GM19239 (cell line): ENCODE measurements at regions not wholly inside any gene's neighbourhood (a gene's known extent, or its start where the extent isn't known, plus 50 kb on each side); places are given as distances from the start of the nearest gene placed in this dataset.
"Not testable (repeated sequence)": the region's sequence is repeated elsewhere in the genome, so short reads cannot be mapped to it uniquely, and the experiment has no call there.

Experiments
- DNase-seq: peaks from one replicate; pipeline ENCODE4 v3.0.0; 2011; ENCODE audit warnings: low spot score; ENCODE audit not compliant: insufficient read length
- FAIRE-seq: peaks from 2 replicates; lab custom pipeline; 2011; peaks lifted over from hg19 to GRCh38; lab: Jason Lieb, UNC

DNA sequence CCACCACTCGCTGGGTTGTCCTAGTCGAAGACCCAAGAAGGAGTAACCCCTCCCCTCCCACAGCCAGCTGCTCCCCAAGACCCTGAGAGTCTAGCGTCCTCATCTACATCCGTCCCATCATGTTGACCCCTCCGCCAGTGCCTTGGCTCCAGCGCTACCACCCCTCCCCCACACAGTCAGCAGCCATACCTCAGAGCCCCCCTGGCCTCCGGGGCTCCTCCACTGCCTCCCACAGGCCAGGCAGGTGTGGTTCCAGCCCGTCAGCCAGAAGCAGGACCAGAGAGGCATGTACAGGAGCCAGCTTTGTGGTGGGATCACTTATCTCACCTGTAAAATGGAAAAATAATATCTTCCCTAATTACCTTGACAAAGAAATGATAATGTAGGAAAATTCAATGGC lies 51.5 kb upstream of the PHF21B start:
- DNase-seq (no peak), FAIRE-seq (no peak)

DNA sequence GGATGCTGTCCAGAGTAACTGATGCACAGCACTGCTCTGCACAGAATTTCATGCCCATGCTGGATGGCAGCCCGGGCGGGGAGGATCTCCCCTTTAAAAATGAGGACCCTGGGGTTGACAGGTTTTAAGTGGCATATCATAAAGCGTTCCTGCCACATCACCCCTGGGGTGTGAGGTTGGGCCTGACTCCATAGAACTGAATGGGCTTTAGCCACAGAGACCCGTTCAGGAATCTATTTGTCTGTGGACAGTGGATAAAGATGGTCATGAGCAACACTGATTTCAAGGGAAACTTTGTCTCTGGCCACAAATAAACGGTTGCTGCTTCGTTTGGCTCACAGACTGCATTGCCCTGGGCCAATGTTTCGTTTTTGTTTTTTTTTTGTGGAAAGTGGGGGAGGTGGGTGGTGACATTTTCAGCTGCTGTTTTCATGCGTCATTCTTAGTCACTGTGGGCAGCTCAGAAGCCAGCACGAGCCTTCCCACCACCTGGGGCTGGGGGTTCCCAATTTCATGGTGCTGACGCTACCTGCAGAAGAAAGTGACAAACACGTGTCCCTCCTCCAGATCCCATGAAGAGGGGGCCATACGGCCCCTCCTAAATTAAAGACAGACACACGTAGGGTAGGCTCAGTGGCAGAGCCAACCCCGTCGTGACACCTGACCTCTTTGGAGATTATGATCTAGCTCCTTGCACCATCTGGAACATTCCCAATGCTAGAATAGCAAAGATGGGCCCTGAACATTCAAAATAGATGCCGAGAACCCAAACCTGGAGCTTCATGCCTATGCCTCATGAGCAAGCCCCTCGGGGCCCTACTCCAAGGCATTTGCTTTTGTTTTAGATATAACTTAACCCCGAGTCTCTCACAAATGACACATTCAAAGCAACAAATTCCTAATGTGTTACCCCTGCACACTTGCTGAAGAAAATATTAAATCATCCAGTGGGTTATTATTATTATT lies 54.8 kb upstream of the PHF21B start:
- DNase-seq (no peak), FAIRE-seq (no peak)

DNA sequence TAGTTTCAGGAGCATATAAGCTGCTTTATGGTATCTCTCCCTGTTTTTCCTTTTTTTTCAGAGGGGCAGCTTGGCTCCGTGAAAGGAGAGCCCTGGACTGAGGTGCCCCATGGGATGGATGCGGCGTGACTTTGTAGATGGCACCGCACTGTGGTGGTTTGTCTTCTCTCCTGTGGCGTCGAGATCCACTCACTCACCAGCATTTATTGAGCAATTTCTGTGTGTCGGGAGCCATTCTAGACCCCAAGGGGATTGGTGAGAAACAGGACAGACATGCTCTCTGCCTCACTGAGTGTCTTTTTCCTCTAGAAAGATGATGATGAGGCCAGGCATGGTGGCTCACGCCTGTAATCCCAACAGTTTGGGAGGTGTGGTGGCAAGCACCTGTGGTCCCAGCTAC lies 55.9 kb upstream of the PHF21B start:
- no peak for FAIRE-seq

DNA sequence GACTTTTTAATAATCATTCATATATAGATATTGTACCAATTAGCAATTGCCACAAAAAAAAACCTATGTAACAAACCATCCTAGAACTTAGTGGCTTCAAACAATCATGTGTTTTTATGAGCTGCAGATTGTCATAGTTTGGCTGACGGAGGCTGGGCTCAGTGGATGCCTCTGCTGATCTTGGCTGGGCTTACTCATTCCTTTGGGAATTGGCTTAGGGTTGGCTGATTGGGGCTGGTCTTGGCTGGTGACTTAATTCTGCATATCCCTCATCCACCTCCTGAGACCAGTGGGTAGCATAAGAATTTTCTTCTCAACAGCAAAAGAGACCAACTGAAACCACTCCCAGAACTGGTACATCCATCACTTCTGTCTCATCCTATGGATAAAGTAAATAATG lies 57.9 kb upstream of the PHF21B start:
- FAIRE-seq (no peak), DNase-seq (no peak)

More for the DNA sequence above, 55.9 kb upstream of the PHF21B start:
- no peak for DNase-seq

DNA sequence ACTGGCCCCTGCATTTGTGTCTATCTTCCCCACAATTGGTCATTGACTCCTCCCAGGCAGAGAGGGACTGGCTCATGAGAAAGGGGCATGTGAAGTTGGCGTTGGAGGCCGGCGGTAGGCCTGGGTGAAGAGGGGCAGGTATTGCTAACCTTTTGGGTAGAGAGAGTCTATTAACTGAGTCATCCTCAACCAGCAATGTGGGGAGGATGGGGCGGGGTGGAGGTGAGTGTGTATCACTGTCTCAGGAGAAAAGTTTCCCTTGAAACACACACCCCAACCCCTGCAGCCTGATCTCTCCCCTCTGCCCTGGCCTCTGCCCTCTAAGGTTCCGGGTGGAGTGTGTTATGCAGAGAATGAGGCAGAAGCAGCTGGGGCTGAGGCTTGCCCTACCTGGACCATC lies 60.1 kb upstream of the PHF21B start:
- DNase-seq = no peak
- FAIRE-seq = no peak

DNA sequence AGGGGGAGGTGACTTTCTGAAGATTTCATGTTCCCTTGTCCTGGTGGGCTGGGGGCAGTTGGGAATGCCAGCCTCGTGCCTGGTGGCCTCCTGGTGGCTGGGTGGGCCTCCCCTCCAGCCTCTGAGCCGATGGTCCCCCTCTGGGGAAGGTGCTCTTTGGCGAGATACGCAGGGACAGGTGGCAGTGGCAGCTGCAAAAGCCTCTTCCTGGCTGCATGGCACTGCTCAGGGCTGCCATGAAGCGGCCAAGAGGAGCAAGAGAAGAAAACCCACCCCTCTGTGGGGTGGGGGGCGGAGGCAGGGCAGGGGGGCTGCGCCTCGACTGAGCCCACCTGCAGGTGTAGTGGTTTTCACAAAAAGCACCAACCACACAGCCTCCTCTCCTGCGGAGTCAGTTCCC lies 61.8 kb upstream of the PHF21B start:
- FAIRE-seq (no peak), DNase-seq (no peak)

DNA sequence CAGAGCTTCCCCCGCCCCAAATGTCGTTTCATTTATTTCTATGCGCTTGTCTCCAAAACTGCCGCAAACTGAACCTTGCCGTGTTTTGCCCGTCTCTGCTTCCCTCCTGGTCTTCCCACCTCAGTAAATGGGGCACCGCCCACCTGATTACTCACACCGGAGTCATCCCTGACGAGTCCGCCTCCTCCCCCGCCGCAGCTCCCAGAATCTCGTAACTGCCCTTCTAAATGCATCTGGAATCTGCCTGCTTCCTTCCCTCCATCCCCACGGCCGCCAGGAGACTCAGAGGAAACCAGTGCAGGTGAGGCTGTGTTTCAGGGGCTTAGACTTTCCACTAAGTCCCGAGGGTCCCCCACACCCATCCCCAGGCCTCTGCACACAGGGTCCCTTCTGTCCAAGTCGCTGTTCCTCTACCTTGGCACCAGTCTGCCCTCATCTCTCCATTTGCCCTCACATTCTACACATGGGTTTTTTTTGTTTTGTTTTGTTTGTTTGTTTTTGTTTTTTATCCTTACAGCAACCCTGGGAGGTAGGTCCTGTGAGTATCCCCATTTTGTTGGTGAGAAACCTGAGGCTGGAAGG lies 62.6 kb upstream of the PHF21B start:
- FAIRE-seq = no peak
- no peak for DNase-seq

DNA sequence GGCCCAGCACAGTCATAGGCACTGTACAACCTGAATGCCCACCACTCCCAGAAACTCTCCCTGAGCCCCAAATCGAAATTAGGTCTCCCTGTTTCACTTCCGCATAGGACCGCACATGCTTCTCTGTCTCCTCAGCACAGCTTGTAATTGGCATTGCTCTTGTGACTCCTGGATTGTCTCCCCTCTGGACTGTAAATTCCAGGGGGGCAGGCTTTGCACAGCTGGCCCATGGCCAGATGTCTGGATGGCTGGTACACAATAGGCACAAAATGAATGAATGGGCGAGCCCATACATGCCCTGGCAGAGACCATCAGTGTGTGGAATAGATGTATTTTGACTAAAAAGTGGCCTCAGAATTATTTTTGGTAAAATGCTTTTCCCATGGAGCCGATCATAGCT lies 63.3 kb upstream of the PHF21B start:
- FAIRE-seq (no peak), DNase-seq (no peak)

DNA sequence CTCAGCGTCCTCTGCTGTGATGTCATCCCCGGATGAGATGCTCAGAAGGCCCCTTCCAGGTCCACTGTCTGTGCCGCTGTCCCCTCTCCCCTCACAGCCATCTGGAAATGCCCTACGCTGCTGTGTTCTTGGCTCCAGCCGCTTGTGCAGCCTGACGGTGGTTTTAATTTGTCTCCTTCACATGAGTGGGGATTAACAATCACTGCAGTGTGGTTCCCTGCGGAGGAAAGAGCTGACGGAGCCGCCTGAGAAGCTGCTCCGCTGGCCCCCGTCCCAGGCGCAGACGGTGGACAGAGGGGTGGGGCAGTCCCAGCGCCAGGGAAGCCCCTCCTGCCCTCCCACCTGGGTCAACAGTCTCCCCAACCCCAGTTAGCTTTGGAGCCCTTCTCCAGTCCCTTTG lies 67.5 kb upstream of the PHF21B start:
- FAIRE-seq = no peak

DNA sequence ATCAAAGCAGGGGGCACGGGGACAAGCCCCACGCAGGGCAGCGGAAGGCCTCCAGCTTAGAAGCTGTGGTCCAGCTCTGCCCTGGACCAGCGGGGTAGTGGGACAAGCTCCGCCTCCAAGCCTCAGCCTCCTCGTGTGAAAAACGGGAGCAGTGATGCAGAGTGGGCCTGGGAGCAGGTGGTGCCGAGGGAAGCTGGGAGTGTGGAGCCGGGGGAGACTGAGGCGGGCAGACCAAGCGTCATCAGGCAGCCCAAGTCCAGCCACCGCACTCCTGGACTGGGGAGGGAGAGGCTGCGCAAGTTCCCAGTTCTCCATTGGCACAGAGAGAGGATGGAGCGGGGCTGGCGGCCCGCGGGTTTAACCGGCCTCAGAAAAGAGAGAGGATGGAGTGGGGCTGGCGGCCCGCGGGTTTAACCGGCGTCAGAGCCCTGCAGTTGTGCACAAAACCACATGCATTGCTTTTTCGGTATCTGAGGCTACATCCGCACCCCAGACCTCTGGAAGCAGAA lies 68.1 kb upstream of the PHF21B start:
- DNase-seq (no peak), FAIRE-seq (no peak)

More for the DNA sequence above, 67.5 kb upstream of the PHF21B start:
- DNase-seq = no peak

DNA sequence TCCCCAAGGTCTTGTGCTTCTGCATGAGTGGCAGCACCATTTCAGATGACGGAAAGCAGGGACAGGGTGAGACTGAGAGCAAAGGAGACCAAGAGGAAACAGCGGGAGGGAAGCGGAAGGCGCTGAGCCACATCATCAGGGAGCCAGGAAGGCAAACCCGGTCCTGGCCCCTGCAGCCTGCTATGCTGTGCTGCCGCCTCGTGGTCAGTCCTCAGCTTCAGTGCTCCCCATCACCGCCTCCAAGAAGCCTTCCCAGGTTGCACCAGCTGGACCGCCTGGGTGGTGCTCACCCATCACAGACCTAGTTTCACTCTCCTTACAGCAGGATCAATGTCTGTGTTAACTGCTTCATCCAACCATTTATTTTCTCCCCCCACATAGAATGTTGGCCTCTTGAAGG lies 73.0 kb upstream of the PHF21B start:
- FAIRE-seq (no peak), DNase-seq (no peak)

DNA sequence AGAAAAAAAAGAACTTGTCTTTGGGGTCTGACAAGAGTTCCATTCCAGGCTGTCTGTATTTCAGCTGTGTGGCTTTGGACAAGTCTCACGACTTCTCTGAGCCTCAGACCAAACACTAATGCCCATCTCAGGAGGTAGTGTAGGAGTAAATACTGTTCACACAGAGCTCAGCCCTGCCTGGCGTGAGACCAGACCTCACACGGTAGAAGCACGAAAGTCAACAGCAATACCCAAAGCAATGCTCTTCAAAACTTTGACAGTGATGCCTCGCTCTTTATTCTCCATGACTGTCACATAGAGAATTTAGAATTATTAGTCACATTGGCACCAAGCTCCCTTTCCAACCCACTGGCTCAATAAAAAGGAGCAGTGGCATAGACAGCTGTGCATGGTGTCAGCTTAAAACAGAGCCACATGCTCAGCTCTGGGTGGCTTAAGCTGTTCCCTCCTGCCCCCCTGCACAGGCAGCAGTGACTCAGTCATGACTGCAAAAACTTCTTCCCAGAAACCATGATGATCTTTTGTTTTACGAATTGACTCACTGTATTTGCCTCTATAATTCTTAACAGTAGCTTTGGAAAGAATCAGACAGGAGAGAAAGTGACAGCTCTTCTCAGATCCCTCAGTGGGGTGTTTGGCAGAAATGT lies 74.0 kb upstream of the PHF21B start:
- DNase-seq = no peak
- FAIRE-seq = no peak

DNA sequence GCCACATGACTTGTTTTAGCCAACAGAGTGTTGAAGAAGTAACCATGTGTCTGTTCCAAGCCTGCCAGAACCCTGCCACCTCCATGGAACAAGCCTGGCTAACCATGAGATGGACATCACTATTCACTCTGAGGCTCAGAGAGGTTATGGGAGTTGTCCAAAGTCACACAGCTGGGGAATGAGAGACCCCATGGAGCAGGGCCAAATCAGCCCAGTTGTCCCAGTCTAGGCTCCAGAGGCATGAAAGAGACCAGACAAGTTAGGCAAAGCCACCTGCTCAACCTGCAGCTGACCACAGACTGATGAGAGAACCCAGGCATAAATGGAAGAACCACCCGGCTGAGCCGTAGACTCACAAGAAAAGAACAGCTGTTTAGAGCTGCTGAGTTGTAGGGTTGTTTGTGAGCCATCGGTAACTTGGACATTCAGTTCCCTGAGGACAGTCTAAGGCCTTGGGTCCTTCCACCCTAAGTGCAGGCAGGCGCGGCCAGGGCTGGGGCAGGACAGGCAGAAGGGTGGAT lies 74.7 kb upstream of the PHF21B start:
- no peak for FAIRE-seq
- no peak for DNase-seq

DNA sequence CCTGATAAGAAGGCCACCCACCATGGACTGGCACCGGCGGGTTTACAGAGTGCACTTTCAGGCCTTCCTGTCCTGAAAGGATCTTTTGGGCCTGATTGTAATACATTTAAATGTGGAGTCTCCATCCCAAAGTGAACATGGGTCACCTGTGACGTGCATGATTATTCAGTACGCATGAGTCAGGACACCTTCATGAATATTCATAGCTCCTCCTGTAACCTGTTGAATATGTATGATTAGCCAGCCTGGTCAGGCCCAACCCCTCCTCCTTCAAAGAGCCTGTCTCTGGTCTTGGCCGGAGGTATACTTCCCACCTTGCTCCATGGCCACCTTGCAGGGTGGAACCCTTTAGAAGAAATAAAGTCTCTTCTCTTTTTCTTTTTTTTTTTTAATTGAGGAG lies 75.9 kb upstream of the NUP50 start:
- DNase-seq (no peak), FAIRE-seq (no peak)

DNA sequence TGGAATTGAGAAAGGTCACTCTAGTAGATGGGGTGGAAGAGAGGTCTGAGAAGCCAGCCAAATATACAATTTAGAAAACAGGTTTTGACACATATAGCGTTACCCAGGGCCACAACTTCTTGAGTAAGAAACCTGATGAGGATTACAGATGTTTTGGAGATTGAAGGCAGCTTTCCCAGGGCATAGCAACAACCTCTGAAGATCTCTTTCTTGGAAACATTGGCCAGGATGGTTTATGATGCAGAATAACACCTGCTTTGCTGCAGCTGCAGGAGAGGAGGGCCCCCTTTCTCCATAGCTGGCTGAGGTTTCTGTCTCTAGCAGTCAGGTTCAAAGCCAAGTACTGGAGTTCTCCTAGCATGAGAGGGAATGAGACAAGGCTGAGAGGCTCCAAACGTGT lies 75.1 kb upstream of the NUP50 start:
- no peak for DNase-seq
- no peak for FAIRE-seq

DNA sequence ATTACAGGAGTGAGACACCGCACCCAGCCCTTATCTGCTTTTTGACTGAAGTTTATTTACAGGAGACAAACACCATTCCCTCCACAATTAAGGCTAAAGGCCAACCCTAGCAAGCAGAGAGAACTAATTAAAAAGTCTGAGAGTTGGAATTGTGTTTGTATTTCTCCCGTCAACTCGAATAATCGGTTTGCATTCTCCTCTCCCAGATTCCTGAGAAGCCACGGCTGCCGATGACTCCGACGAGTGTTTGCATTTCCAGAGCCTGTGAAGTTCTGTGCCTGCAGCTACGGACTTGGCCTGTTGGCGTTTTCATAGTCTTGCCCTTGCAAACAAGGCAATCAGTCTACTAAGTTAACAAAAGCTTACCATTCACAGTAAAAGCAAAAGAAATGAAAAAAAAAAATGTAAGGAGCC lies 73.2 kb upstream of the NUP50 start:
- DNase-seq (no peak), FAIRE-seq (no peak)

DNA sequence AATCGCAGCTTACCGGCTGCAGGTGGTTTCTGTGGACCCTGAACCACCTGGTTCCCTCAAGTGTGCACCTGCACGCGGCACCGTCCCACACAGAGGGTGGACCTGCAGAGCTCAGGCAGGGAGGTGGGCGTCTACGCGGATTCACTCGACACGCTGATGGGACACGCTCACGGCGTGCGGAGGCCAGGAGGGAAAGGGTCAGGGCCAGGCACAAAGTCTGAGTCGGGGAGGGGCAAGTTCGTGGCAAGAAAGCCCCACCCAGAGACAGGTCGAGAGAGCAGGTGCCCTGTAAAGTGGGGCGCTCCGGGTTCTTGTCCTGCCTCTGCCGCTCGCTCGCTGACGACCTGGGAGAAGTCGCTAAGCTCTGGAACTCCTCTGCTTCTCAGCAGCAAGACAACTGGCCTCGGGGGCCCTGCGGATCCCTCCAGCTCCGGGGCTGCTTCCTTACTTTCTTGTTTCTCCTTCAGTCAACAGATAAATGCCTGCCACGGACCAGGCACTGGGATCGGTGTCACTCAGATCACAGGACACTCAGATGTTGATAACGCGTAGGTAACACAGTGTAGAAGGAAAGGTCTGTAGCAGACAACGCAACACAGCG lies 72.4 kb upstream of the NUP50 start:
- no peak for FAIRE-seq
- DNase-seq = no peak

DNA sequence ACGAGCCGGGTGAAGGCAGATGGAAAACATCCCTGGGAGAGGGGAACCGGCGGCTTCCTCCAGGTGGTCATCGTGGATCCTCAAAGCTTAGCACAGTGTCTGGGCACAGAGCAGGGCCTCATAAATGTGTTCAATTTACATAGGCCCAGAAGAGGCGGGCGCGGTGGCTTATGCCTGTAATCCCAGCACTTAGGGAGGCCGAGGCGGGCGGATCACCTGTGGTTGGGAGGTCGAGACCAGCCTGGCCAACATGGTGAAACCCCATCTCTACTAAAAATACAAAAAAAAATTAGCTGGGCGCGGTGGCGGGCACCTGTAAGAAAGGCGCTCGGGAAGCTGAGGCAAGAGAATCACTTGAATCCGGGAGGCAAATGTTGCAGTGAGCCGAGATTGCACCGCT lies 71.8 kb upstream of the NUP50 start:
- not testable (repeated sequence) for DNase-seq, FAIRE-seq

DNA sequence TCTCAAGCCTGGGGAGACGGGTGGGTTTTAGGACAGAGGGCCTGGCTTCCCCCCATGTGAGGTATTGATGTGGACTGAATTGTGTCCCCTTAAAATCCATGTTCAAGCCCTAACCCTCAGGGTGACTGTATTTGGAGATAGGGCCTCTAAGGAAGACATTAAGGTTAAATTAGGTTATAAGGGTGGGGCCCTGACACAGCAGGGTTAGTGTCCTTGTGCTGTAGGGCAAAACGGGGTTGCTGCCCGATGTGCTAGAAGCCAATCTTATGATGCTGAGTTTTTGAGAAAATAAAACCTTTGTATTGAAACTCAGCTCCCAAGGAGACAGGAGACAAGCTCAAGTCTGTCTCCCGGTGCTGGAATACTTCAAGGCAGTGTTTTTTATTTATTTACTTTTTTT lies 71.1 kb upstream of the NUP50 start:
- no peak for DNase-seq
- no peak for FAIRE-seq

DNA sequence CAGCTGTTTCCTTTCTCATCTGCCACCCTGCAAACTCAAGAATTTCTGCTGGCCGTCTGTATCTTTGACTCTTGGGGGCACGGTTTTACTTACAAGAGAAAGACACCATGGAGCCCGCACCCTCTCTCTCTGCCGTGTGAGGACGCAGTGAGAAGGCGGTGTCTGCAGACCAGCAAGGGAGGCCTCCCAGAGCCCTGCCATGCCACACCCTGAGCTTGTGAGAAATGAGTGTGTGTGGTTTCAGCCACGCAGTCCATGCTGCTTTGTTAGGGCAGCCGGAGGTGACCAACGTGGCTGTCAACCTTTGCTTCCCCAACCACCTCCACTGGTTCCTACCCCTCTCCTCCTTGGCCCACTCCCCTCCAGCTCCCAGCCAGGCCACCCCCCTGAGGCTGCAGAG lies 70.1 kb upstream of the NUP50 start:
- DNase-seq = no peak
- FAIRE-seq = no peak
